Liver (tissue), 8 donors: ENCODE measurements at regions not wholly inside any gene's neighbourhood (a gene's known extent, or its start where the extent isn't known, plus 50 kb on each side); places are given as distances from the start of the nearest gene placed in this dataset.
"Not testable (repeated sequence)": the region's sequence is repeated elsewhere in the genome, so short reads cannot be mapped to it uniquely, and the experiment has no call there.

Experiments used
- DNase-seq: peaks from one replicate; pipeline ENCODE4 v3.0.0-alpha.2; 2017; ENCODE audit warnings: low spot score
- H3K27ac ChIP-seq, 2 donors: one replicate each; pipeline ENCODE4 v1.7.0; 2013; ENCODE audit warnings: inconsistent platforms in 2 of 2, low read length in 2 of 2, control low read depth in 1 of 2, low read depth in 1 of 2, mild to moderate bottlenecking in 1 of 2
- H3K27me3 ChIP-seq, 4 donors: one replicate each; pipeline versions ENCODE4 v1.6.1 to v1.7.0; 2013; ENCODE audit warnings: low read length in 3 of 4, inconsistent platforms in 1 of 4, mild to moderate bottlenecking in 1 of 4, moderate library complexity in 1 of 4; ENCODE audit not compliant: control insufficient read depth in 4 of 4, insufficient read depth in 4 of 4
- H3K36me3 ChIP-seq, 4 donors: one replicate each; pipeline versions ENCODE4 v1.6.1 to v1.7.0; 2013; ENCODE audit warnings: low read length in 3 of 4, mild to moderate bottlenecking in 3 of 4, low read depth in 1 of 4, moderate library complexity in 1 of 4; ENCODE audit not compliant: control insufficient read depth in 4 of 4, insufficient read depth in 3 of 4
- H3K4me1 ChIP-seq, 4 donors: one replicate each; pipeline versions ENCODE4 v1.6.1 to v1.7.0; 2013; ENCODE audit warnings: low read length in 3 of 4, mild to moderate bottlenecking in 3 of 4, moderate library complexity in 1 of 4; ENCODE audit not compliant: control insufficient read depth in 4 of 4, insufficient read depth in 4 of 4
- H3K4me3 ChIP-seq, 3 donors: one replicate each; pipeline versions ENCODE4 v1.6.1 to v1.7.0; 2013; ENCODE audit warnings: low read length in 3 of 3, control low read depth in 1 of 3, low read depth in 1 of 3, mild to moderate bottlenecking in 1 of 3
- H3K9ac ChIP-seq, 2 donors: one replicate each; pipeline ENCODE4 v1.7.0; 2013; ENCODE audit warnings: low read length in 2 of 2, mild to moderate bottlenecking in 2 of 2, moderate library complexity in 2 of 2, control low read depth in 1 of 2, low read depth in 1 of 2
- H3K9me3 ChIP-seq, 4 donors: one replicate each; pipeline versions ENCODE4 v1.6.1 to v1.7.0; 2013; ENCODE audit warnings: low read length in 3 of 4; ENCODE audit not compliant: control insufficient read depth in 4 of 4
- EGR1 ChIP-seq, 2 donors: IDR thresholded peaks; 2 replicates each; pipeline ENCODE4 v1.6.1; 2016 to 2018; ENCODE audit warnings: antibody characterized with exemption in 2 of 2, low read depth in 2 of 2
- FOXA1 ChIP-seq: IDR thresholded peaks from 2 replicates; pipeline ENCODE4 v1.6.1; 2016; ENCODE audit warnings: antibody characterized with exemption
- FOXA2 ChIP-seq: IDR thresholded peaks from 2 replicates; pipeline ENCODE4 v1.6.1; 2016; ENCODE audit warnings: antibody characterized with exemption
- GABPA ChIP-seq, 2 donors: IDR thresholded peaks in 1 of 2; conservative IDR thresholded peaks in 1 of 2; 2 replicates each; pipeline ENCODE4 v1.6.1; 2016; ENCODE audit warnings: antibody characterized with exemption in 2 of 2, mild to moderate bottlenecking in 1 of 2, moderate library complexity in 1 of 2
- HNF4A ChIP-seq, 2 donors: conservative IDR thresholded peaks; 2 replicates each; pipeline ENCODE4 v1.6.1; 2016; ENCODE audit warnings: antibody characterized with exemption in 2 of 2, mild to moderate bottlenecking in 2 of 2
- HNF4G ChIP-seq: IDR thresholded peaks from 2 replicates; pipeline ENCODE4 v1.6.1; 2016; ENCODE audit warnings: antibody characterized with exemption
- JUND ChIP-seq, 2 donors: IDR thresholded peaks; 2 replicates each; pipeline ENCODE4 v1.6.1; 2016; ENCODE audit warnings: antibody characterized with exemption in 2 of 2
- MAX ChIP-seq: IDR thresholded peaks from 2 replicates; pipeline ENCODE4 v1.6.1; 2016; ENCODE audit warnings: antibody characterized with exemption
- NR2F2 ChIP-seq: IDR thresholded peaks from 2 replicates; pipeline ENCODE4 v1.6.1; 2016; ENCODE audit warnings: antibody characterized with exemption
- RAD21 ChIP-seq, 2 donors: IDR thresholded peaks; 2 replicates each; pipeline ENCODE4 v1.6.1; 2016; ENCODE audit warnings: antibody characterized with exemption in 2 of 2, mild to moderate bottlenecking in 2 of 2
- RXRA ChIP-seq, 2 donors: IDR thresholded peaks; 2 replicates each; pipeline ENCODE4 v1.6.1; 2017 to 2018; ENCODE audit warnings: antibody characterized with exemption in 2 of 2, mild to moderate bottlenecking in 1 of 2
- SP1 ChIP-seq: IDR thresholded peaks from 2 replicates; pipeline ENCODE4 v1.6.1; 2018; ENCODE audit warnings: antibody characterized with exemption, mild to moderate bottlenecking
- TAF1 ChIP-seq: conservative IDR thresholded peaks from 2 replicates; pipeline ENCODE4 v1.6.1; 2016; ENCODE audit warnings: antibody characterized with exemption, mild to moderate bottlenecking
- YY1 ChIP-seq: IDR thresholded peaks from 2 replicates; pipeline ENCODE4 v1.6.1; 2016; ENCODE audit warnings: antibody characterized with exemption, mild to moderate bottlenecking
- ZBTB33 ChIP-seq: IDR thresholded peaks from 2 replicates; pipeline ENCODE4 v1.6.1; 2016; ENCODE audit warnings: antibody characterized with exemption
- WGBS: extraction: QIAGEN DNeasy Blood & Tissue Kit; methylation state at CpG from one replicate; pipeline ENCODE4 v1.1.7; 2013; 5-methylcytosine and 5-hydroxymethylcytosine counted together
- TF ChIP-seq, protein P1 (sequence below): fragments of 150-350 bp; IDR thresholded peaks from 2 replicates; pipeline ENCODE4 v1.5.1; 2017; ENCODE audit warnings: improper control_type of control experiment, low read depth, low read length; ENCODE audit not compliant: missing input control
- TF ChIP-seq, protein P2 (sequence below): IDR thresholded peaks from 2 replicates; pipeline ENCODE4 v1.6.1; 2016; ENCODE audit warnings: antibody characterized with exemption, mild to moderate bottlenecking
- TF ChIP-seq, protein P3 (sequence below): IDR thresholded peaks from 2 replicates; pipeline ENCODE4 v1.6.1; 2016; ENCODE audit warnings: antibody characterized with exemption
- donor health status: healthy.
- donor health status: healthy.
- donor health status: healthy.
- donor health status: healthy.
- donor health status: healthy.

DNA sequence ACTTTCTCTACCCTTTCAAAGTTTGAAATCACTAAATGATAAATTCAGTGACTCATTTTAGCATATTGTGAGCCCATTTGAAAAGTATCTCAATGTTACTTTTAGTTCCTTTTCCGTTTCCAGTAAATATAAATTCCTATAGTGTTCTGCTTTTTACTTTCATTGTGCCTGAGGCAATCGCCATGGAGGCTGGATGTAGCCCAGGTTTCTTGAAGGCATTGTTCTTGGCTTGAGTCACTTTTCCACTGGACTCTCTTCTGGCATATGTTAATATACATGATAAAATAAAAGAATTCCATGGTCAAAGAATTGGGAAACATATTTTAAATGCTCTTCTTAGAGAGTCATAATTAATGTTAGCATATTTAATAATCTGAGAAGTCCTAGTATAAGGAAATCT is 327.0 kb downstream of the IZUMO3 start (continued):
- TF ChIP-seq ZBTB33 (no peak), JUND (IDR thresholded peaks at IDR 0.05) (no peak)

DNA sequence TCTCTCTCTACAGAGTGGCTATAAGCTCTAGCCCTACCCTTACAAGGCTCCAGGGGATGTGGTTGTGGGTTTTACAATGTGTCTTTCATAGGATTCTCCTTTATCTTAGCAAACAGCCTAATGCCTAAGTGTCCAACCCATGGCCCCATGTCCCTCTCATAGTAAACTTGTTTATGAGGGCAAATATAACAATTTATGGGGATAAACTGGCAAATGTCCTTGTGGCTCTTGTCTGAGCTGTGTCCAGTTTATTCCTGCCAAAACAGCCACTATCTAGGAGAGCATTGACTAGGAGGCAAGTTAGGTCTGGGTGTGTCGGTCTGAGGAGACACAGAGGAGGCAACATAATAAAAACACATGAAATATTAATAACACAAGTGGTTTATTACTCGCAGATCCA is 335.1 kb downstream of the IZUMO3 start:
- Histone ChIP-seq H3K9me3 (no peaks in the 10 kb centered on the region), H3K36me3 (no peaks in the 10 kb centered on the region), H3K27me3 (no peaks in the 10 kb centered on the region), H3K4me1 (no peaks in the 10 kb centered on the region), H3K27ac (no peak overlapping the region), H3K4me3 (no peak overlapping the region), H3K9ac (no peak overlapping the region)
- no peak for DNase-seq
- 53% methylated on average over 2 of the region's 2 CpGs for WGBS
- TF ChIP-seq HNF4A (conservative IDR thresholded peaks at IDR 0.05) (no peak), RAD21 (IDR thresholded peaks at IDR 0.05) (no peak), HNF4G (no peak)

DNA sequence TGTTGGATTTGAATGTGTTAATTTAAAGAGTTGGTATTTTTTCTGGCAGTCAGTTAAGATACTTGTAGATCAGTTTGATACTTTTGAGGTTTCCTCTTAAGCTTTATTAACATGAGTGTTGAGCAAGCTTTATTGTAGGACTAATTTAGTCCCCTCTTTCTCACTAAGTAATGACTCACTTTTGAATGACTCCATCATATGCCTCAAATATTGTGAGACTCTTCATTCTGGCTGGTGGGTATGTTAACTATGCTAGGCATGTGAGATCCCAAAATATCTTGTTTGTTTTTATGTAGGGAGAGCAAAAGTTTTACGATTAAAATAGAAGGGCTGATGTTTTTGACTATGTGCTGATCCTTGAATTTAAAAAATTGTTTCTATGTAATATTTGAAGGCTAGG is 355.7 kb downstream of the IZUMO3 start:
- H3K4me3 ChIP-seq = no peak overlapping the region
- H3K9ac ChIP-seq = no peak overlapping the region
- no peaks in the 10 kb centered on the region for H3K27me3 ChIP-seq
- 77% methylated on average over 1 of the region's 1 CpG for WGBS
- no peaks in the 10 kb centered on the region for H3K4me1 ChIP-seq
- DNase-seq = no peak
- peaks cover 0 to 2% (median 0%) of the 10 kb centered on the region in 4 donors for H3K9me3 ChIP-seq
- H3K36me3 ChIP-seq = no peaks in the 10 kb centered on the region
- H3K27ac ChIP-seq = no peak overlapping the region
- no peak for TF ChIP-seq JUND (IDR thresholded peaks at IDR 0.05)
- TF ChIP-seq, protein P1, sequence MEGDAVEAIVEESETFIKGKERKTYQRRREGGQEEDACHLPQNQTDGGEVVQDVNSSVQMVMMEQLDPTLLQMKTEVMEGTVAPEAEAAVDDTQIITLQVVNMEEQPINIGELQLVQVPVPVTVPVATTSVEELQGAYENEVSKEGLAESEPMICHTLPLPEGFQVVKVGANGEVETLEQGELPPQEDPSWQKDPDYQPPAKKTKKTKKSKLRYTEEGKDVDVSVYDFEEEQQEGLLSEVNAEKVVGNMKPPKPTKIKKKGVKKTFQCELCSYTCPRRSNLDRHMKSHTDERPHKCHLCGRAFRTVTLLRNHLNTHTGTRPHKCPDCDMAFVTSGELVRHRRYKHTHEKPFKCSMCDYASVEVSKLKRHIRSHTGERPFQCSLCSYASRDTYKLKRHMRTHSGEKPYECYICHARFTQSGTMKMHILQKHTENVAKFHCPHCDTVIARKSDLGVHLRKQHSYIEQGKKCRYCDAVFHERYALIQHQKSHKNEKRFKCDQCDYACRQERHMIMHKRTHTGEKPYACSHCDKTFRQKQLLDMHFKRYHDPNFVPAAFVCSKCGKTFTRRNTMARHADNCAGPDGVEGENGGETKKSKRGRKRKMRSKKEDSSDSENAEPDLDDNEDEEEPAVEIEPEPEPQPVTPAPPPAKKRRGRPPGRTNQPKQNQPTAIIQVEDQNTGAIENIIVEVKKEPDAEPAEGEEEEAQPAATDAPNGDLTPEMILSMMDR = no peak
- no peak for TF ChIP-seq TAF1
- TF ChIP-seq GABPA (IDR thresholded peaks at IDR 0.05 in 1 of 2, conservative IDR thresholded peaks at IDR 0.05 in 1 of 2) = no peak
- no peak for TF ChIP-seq FOXA1
- no peak for TF ChIP-seq RXRA (IDR thresholded peaks at IDR 0.05)
- no peak for TF ChIP-seq ZBTB33
- TF ChIP-seq RAD21 (IDR thresholded peaks at IDR 0.05) = no peak
- no peak for TF ChIP-seq YY1
- TF ChIP-seq, protein P2, sequence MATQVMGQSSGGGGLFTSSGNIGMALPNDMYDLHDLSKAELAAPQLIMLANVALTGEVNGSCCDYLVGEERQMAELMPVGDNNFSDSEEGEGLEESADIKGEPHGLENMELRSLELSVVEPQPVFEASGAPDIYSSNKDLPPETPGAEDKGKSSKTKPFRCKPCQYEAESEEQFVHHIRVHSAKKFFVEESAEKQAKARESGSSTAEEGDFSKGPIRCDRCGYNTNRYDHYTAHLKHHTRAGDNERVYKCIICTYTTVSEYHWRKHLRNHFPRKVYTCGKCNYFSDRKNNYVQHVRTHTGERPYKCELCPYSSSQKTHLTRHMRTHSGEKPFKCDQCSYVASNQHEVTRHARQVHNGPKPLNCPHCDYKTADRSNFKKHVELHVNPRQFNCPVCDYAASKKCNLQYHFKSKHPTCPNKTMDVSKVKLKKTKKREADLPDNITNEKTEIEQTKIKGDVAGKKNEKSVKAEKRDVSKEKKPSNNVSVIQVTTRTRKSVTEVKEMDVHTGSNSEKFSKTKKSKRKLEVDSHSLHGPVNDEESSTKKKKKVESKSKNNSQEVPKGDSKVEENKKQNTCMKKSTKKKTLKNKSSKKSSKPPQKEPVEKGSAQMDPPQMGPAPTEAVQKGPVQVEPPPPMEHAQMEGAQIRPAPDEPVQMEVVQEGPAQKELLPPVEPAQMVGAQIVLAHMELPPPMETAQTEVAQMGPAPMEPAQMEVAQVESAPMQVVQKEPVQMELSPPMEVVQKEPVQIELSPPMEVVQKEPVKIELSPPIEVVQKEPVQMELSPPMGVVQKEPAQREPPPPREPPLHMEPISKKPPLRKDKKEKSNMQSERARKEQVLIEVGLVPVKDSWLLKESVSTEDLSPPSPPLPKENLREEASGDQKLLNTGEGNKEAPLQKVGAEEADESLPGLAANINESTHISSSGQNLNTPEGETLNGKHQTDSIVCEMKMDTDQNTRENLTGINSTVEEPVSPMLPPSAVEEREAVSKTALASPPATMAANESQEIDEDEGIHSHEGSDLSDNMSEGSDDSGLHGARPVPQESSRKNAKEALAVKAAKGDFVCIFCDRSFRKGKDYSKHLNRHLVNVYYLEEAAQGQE = no peak
- TF ChIP-seq HNF4G = no peak
- TF ChIP-seq HNF4A (conservative IDR thresholded peaks at IDR 0.05) = no peak
- TF ChIP-seq NR2F2 = no peak
- TF ChIP-seq MAX = no peak
- TF ChIP-seq, protein P3, sequence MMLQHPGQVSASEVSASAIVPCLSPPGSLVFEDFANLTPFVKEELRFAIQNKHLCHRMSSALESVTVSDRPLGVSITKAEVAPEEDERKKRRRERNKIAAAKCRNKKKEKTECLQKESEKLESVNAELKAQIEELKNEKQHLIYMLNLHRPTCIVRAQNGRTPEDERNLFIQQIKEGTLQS = no peak
- TF ChIP-seq EGR1 (IDR thresholded peaks at IDR 0.05; ENCODE audit: low read depth in 2 of 2) = no peak
- TF ChIP-seq SP1 = no peak
- TF ChIP-seq FOXA2 = no peak

GRCh38 chr9:24180572-24180971 is 354.5 kb upstream of the ELAVL2 start:
- DNase-seq, H3K4me3 ChIP-seq, H3K9ac ChIP-seq, H3K9me3 ChIP-seq, H3K4me1 ChIP-seq, H3K27me3 ChIP-seq, H3K27ac ChIP-seq, H3K36me3 ChIP-seq: not testable (repeated sequence)
- WGBS = 54% methylated on average over 1 of the region's 1 CpG
